ENCODE measurements at regions not wholly inside any gene's neighbourhood (a gene's known extent, or its start where the extent isn't known, plus 50 kb on each side); places are given as distances from the start of the nearest gene placed in this dataset.

DNA sequence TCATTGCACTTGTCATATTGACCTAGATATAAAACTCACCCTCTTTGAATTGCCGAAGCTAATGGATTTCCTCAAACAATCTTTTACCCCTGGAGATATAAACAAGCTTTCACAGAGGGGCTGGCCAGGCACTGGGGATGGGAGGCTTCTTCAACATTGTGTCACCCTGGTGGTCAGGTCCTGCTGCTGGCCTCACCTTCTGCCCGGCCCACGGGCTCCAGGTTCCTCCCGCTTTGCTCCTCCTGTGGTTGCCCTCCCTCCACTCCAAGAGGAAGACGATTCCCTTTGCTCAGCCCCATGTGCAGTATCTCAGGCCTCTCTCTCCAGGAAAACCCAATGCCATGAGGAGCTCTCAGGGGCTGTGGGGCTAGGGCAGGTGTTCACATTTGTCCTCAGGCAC lies 118.1 kb upstream of the ADCY1 start:
- TF ChIP-seq ZBTB7A (IDR thresholded peaks at IDR 0.05; ENCODE audit: low read depth) = no peak
- TF ChIP-seq TCF12 (IDR thresholded peaks at IDR 0.05; ENCODE audit: low read depth) = no peak

DNA sequence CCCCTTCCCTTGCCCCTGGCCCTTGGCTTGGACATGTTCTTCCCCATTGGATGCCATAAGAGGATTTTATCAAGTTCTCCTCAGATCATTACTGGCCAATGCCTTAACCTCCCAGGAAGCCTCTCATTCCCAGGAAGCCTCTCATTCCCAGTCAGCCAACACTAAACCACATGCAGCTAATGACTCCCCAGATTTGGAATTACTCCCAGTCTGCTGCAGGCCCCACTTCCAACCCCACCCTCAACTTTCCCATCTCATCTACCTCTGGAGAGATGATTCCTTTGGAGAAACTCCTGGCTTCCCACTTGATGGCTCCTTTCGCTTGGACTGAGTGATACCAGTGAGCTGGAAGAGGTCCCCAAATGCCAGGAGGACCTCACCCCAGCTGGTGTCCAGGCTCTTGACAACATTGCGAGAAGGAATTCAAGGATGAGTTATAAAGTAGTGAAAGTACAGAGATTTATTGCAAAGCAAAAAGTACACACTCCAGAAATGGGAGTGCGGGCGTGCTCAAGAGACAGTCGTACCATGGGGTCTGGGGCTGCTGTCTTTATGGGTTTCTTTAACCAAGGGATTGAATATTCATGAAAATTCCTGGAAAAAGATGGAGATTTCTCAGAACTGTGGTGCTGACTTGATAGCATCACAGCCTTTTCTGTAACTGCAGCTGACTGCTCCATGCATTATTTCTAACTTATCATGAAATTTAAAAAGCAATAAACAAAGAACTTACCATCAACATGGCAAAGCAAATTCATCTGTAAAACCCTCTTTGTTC lies 117.2 kb upstream of the ADCY1 start:
- TF ChIP-seq TAF1 (IDR thresholded peaks at IDR 0.05; ENCODE audit: low read depth) (no peak), NFIC (IDR thresholded peaks at IDR 0.05) (no peak), YY1 (IDR thresholded peaks at IDR 0.05; ENCODE audit: low read depth) (no peak)

DNA sequence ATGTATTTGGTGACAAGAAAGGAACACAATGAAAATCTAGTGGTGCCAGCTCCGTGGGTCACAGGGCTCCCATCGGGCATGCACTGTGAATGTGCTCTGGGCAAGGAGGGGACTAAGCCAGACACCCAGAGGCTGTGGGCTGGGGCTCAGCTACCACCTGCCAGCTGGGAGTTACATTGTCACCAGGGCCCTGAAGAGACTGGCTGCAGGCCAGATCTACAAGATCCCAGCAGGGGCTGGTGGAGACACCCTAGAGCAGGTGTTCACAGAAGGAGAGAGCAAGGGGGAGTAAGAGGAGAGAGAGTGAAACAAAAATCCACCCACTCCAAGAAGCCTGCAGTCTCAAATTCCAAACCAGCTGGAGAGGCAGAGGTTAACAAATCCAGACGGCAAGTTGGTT lies 116.6 kb upstream of the ADCY1 start:
- TF ChIP-seq TCF12 (IDR thresholded peaks at IDR 0.05; ENCODE audit: low read depth) (peak; percentile 80), FOXM1 (IDR thresholded peaks at IDR 0.05; ENCODE audit: borderline replicate concordance, low read depth) (no peak), YY1 (IDR thresholded peaks at IDR 0.05; ENCODE audit: low read depth) (no peak), ZBTB7A (IDR thresholded peaks at IDR 0.05; ENCODE audit: low read depth) (0 out of 2 replicates have a peak, but pooled peaks have one; percentile 28), NFIC (IDR thresholded peaks at IDR 0.05) (peak; percentile 49), TEAD4 (IDR thresholded peaks at IDR 0.05) (no peak), CEBPB (IDR thresholded peaks at IDR 0.05) (no peak), CREB1 (IDR thresholded peaks at IDR 0.05; ENCODE audit: low read depth) (no peak), EGR1 (IDR thresholded peaks at IDR 0.05) (0 out of 2 replicates have a peak, but pooled peaks have one; percentile 27), EP300 (IDR thresholded peaks at IDR 0.05; ENCODE audit: borderline replicate concordance) (no peak), TAF1 (IDR thresholded peaks at IDR 0.05; ENCODE audit: low read depth) (no peak), RAD21 (IDR thresholded peaks at IDR 0.05; ENCODE audit: low read depth) (no peak)
- TF ChIP-seq, protein P1, sequence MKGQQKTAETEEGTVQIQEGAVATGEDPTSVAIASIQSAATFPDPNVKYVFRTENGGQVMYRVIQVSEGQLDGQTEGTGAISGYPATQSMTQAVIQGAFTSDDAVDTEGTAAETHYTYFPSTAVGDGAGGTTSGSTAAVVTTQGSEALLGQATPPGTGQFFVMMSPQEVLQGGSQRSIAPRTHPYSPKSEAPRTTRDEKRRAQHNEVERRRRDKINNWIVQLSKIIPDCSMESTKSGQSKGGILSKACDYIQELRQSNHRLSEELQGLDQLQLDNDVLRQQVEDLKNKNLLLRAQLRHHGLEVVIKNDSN (IDR thresholded peaks at IDR 0.05) = no peak
- TF ChIP-seq, protein P2, sequence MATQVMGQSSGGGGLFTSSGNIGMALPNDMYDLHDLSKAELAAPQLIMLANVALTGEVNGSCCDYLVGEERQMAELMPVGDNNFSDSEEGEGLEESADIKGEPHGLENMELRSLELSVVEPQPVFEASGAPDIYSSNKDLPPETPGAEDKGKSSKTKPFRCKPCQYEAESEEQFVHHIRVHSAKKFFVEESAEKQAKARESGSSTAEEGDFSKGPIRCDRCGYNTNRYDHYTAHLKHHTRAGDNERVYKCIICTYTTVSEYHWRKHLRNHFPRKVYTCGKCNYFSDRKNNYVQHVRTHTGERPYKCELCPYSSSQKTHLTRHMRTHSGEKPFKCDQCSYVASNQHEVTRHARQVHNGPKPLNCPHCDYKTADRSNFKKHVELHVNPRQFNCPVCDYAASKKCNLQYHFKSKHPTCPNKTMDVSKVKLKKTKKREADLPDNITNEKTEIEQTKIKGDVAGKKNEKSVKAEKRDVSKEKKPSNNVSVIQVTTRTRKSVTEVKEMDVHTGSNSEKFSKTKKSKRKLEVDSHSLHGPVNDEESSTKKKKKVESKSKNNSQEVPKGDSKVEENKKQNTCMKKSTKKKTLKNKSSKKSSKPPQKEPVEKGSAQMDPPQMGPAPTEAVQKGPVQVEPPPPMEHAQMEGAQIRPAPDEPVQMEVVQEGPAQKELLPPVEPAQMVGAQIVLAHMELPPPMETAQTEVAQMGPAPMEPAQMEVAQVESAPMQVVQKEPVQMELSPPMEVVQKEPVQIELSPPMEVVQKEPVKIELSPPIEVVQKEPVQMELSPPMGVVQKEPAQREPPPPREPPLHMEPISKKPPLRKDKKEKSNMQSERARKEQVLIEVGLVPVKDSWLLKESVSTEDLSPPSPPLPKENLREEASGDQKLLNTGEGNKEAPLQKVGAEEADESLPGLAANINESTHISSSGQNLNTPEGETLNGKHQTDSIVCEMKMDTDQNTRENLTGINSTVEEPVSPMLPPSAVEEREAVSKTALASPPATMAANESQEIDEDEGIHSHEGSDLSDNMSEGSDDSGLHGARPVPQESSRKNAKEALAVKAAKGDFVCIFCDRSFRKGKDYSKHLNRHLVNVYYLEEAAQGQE (IDR thresholded peaks at IDR 0.05; ENCODE audit: low read depth) = no peak
- TF ChIP-seq, protein P3, sequence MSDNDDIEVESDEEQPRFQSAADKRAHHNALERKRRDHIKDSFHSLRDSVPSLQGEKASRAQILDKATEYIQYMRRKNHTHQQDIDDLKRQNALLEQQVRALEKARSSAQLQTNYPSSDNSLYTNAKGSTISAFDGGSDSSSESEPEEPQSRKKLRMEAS (IDR thresholded peaks at IDR 0.05) = 0 out of 2 replicates have a peak, but pooled peaks have one; percentile 19

DNA sequence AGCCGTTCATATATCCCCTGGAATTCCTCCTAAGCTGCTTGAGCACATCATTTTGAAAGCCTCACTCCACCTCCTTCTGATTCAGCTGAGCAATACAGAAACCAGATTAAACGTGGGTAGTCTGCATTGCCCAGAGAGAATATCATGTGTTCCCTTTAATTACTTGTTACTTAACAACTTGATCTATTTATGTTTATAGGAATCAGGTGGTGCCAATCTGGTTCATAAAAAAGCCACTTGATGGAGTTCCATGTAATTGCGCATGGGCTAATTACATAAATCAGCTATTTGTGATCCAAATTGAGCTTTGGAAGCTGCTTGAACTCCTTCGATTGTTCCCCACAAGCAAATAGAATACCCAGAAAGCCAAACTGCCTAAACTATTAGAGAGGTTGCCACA lies 114.7 kb upstream of the ADCY1 start:
- TF ChIP-seq NFIC (IDR thresholded peaks at IDR 0.05) = no peak
- TF ChIP-seq YY1 (IDR thresholded peaks at IDR 0.05; ENCODE audit: low read depth) = no peak
- TF ChIP-seq TCF12 (IDR thresholded peaks at IDR 0.05; ENCODE audit: low read depth) = no peak
- no peak for TF ChIP-seq TEAD4 (IDR thresholded peaks at IDR 0.05)
- TF ChIP-seq EP300 (IDR thresholded peaks at IDR 0.05; ENCODE audit: borderline replicate concordance) = no peak
- no peak for TF ChIP-seq TAF1 (IDR thresholded peaks at IDR 0.05; ENCODE audit: low read depth)
- no peak for TF ChIP-seq CREB1 (IDR thresholded peaks at IDR 0.05; ENCODE audit: low read depth)
- TF ChIP-seq, protein P3 (IDR thresholded peaks at IDR 0.05) = no peak
- TF ChIP-seq, protein P1 (IDR thresholded peaks at IDR 0.05) = no peak
- TF ChIP-seq RAD21 (IDR thresholded peaks at IDR 0.05; ENCODE audit: low read depth) = no peak
- no peak for TF ChIP-seq EGR1 (IDR thresholded peaks at IDR 0.05)
- no peak for TF ChIP-seq CEBPB (IDR thresholded peaks at IDR 0.05)
- no peak for TF ChIP-seq ZBTB7A (IDR thresholded peaks at IDR 0.05; ENCODE audit: low read depth)
- TF ChIP-seq FOXM1 (IDR thresholded peaks at IDR 0.05; ENCODE audit: borderline replicate concordance, low read depth) = no peak
- TF ChIP-seq, protein P2 (IDR thresholded peaks at IDR 0.05; ENCODE audit: low read depth) = no peak

DNA sequence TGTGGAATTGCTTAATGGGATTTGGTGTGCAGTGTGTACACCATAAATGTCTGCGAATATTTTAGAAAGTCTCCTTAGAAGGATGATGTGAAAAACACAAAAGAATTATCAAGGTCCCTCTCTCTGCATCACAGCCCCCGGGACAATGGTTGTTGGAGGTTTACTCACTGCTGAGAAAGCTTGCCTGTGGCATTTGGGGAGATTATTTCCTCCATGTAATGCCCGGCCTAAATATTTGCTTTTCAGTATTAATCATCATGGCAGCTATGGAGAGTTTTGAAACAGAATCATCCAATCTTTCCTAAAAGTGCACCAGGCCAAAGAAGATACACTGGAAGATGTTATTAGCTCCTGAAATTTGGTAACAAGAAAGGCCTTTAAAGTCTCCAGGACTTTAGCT lies 113.8 kb upstream of the ADCY1 start:
- no peak for TF ChIP-seq EP300 (IDR thresholded peaks at IDR 0.05; ENCODE audit: borderline replicate concordance)
- TF ChIP-seq CREB1 (IDR thresholded peaks at IDR 0.05; ENCODE audit: low read depth) = no peak
- TF ChIP-seq TAF1 (IDR thresholded peaks at IDR 0.05; ENCODE audit: low read depth) = no peak
- no peak for TF ChIP-seq CEBPB (IDR thresholded peaks at IDR 0.05)
- TF ChIP-seq, protein P1 (IDR thresholded peaks at IDR 0.05) = no peak
- TF ChIP-seq TCF12 (IDR thresholded peaks at IDR 0.05; ENCODE audit: low read depth) = no peak
- TF ChIP-seq, protein P3 (IDR thresholded peaks at IDR 0.05) = no peak
- no peak for TF ChIP-seq TEAD4 (IDR thresholded peaks at IDR 0.05)
- no peak for TF ChIP-seq ZBTB7A (IDR thresholded peaks at IDR 0.05; ENCODE audit: low read depth)
- no peak for TF ChIP-seq NFIC (IDR thresholded peaks at IDR 0.05)
- TF ChIP-seq EGR1 (IDR thresholded peaks at IDR 0.05) = no peak
- TF ChIP-seq FOXM1 (IDR thresholded peaks at IDR 0.05; ENCODE audit: borderline replicate concordance, low read depth) = no peak
- TF ChIP-seq, protein P2 (IDR thresholded peaks at IDR 0.05; ENCODE audit: low read depth) = no peak
- TF ChIP-seq RAD21 (IDR thresholded peaks at IDR 0.05; ENCODE audit: low read depth) = no peak

Measured in Ishikawa (cell line).